Prostate gland (tissue), 2 donors: ENCODE measurements at regions not wholly inside any gene's neighbourhood (a gene's known extent, or its start where the extent isn't known, plus 50 kb on each side); places are given as distances from the start of the nearest gene placed in this dataset.

Experiments used
- DNase-seq: peaks from one replicate; pipeline ENCODE4 v3.0.0-alpha.2; 2019; ENCODE audit warnings: low spot score
- H3K27ac ChIP-seq, 2 donors: fragments of 200-600 bp; sonication (generic); 2 replicates each; pipeline ENCODE4 v1.5.1; 2017 to 2019
- H3K27me3 ChIP-seq: fragments of 200-600 bp; sonication (generic); replicated peaks from 2 replicates; pipeline ENCODE4 v1.5.1; 2019; ENCODE audit not compliant: insufficient read depth
- H3K36me3 ChIP-seq, 2 donors: fragments of 200-600 bp; sonication (generic); 1 replicate in 1 of 2; 2 replicates in 1 of 2; pipeline versions ENCODE4 v1.5.1 to v1.8.1; 2017 to 2019
- H3K4me1 ChIP-seq: fragments of 200-600 bp; sonication (generic); replicated peaks from 2 replicates; pipeline ENCODE4 v1.5.1; 2019
- H3K4me3 ChIP-seq, 2 donors: fragments of 200-600 bp; sonication (generic); 2 replicates each; pipeline ENCODE4 v1.5.1; 2017 to 2019
- H3K9me3 ChIP-seq: fragments of 200-600 bp; sonication (generic); 2 replicates; pipeline ENCODE4 v1.5.1; 2017
- CTCF ChIP-seq, 4 experiments: fragments of 200-600 bp in 2 of 4; fragments of 450-650 bp in 2 of 4; sonication (generic) in 2 of 4; IDR thresholded peaks; 1 replicate in 3 of 4; 2 replicates in 1 of 4; pipeline ENCODE4 v1.5.1; 2016 to 2019; ENCODE audit warnings: antibody characterized with exemption in 4 of 4, mild to moderate bottlenecking in 2 of 4, moderate library complexity in 2 of 4
- POLR2A ChIP-seq: fragments of 450-650 bp; IDR thresholded peaks from one replicate; pipeline ENCODE4 v1.6.1; 2016; ENCODE audit warnings: antibody characterized with exemption, mild to moderate bottlenecking
- POLR2AphosphoS5 ChIP-seq: sonication (generic); formaldehyde crosslinking; IDR thresholded peaks from one replicate; pipeline ENCODE4 v1.6.1; 2017; ENCODE audit warnings: antibody characterized with exemption
- WGBS: methylation state at CpG from one replicate; pipeline ENCODE4 v1.1.5; 2018; 5-methylcytosine and 5-hydroxymethylcytosine counted together
- intact Hi-C: fragments of 100-400 bp; cut with DNase I; formaldehyde crosslinking; loops from one replicate; pipeline ENCODE4 v1.14.2; 2022

GRCh38 chr11:29029452-29029851 lies 921.3 kb downstream of the METTL15 start:
- Histone ChIP-seq H3K9me3 (no peaks in the 10 kb centered on the region), H3K27me3 (no peaks in the 10 kb centered on the region), H3K36me3 (no peaks in the 10 kb centered on the region), H3K4me1 (no peaks in the 10 kb centered on the region), H3K27ac (no peak overlapping the region), H3K4me3 (no peak overlapping the region)
- no peak for TF ChIP-seq POLR2A
- no peak for TF ChIP-seq CTCF (IDR thresholded peaks at IDR 0.05)
- no peak for TF ChIP-seq POLR2AphosphoS5
- 80% methylated on average over 2 of the region's 2 CpGs for WGBS
- intact Hi-C loops: no loop called here
- DNase-seq: no peak

DNA sequence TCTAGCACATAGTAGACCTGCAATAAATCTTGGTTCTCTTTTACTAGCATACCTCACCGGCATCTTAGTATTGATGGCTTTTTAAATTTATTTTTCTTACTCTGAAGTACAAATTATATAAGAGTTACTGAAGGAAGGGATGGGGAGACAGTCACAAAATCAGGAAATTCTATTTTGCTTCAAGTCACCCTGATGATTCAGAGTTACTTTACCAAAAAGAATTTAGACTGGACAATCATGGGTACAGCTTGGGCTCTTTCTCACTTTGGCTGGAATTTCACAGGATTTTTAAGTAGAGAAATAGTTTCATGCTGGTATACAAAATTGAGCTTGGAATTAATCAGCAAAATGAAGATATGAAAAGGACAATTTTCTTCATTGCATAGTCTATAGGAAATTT lies 919.2 kb downstream of the METTL15 start:
- TF ChIP-seq POLR2A (no peak), CTCF (IDR thresholded peaks at IDR 0.05) (no peak), POLR2AphosphoS5 (no peak)
- no peaks in the 10 kb centered on the region for H3K27me3 ChIP-seq
- no peaks in the 10 kb centered on the region for H3K4me1 ChIP-seq
- intact Hi-C loops: no loop called here
- no peak for DNase-seq
- H3K4me3 ChIP-seq: no peak overlapping the region
- H3K27ac ChIP-seq: no peak overlapping the region
- H3K9me3 ChIP-seq: no peaks in the 10 kb centered on the region
- no peaks in the 10 kb centered on the region for H3K36me3 ChIP-seq
- 29% methylated on average over 1 of the region's 1 CpG for WGBS

GRCh38 chr11:29026286-29026685 lies 918.1 kb downstream of the METTL15 start:
- no peak overlapping the region for H3K27ac ChIP-seq
- H3K4me1 ChIP-seq: no peaks in the 10 kb centered on the region
- TF ChIP-seq CTCF (IDR thresholded peaks at IDR 0.05) (no peak), POLR2A (no peak), POLR2AphosphoS5 (no peak)
- H3K4me3 ChIP-seq: no peak overlapping the region
- intact Hi-C loops: no loop called here
- DNase-seq: no peak
- H3K9me3 ChIP-seq: no peaks in the 10 kb centered on the region
- H3K27me3 ChIP-seq: no peaks in the 10 kb centered on the region
- 92% methylated on average over 2 of the region's 2 CpGs for WGBS
- H3K36me3 ChIP-seq: no peaks in the 10 kb centered on the region

DNA sequence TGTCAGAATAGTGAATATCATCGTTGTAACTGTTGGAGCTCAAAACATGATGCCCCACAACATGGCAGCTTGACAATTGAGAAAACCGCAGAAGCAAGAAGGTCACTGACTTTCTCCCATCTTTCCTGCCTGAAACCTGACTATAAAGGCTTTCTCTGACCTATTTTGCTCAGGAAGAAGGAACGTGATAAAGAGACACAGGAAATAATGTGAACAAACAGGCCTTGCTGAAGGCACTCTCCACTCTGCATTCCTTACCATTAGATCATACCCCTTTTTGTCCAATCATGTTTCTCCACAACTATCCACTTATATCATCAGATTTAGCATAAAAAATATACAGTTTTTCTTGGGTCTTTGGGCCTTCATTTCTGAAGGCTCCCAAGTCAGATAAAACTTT lies 916.8 kb downstream of the METTL15 start:
- WGBS: 62% methylated on average over 3 of the region's 3 CpGs
- no peak for TF ChIP-seq POLR2A
- TF ChIP-seq POLR2AphosphoS5: no peak
- TF ChIP-seq CTCF (IDR thresholded peaks at IDR 0.05): no peak
- no peaks in the 10 kb centered on the region for H3K36me3 ChIP-seq

GRCh38 chr11:29024386-29024785 lies 916.2 kb downstream of the METTL15 start:
- TF ChIP-seq POLR2A (no peak), CTCF (IDR thresholded peaks at IDR 0.05) (no peak), POLR2AphosphoS5 (no peak)
- intact Hi-C loops: no loop called here
- no peaks in the 10 kb centered on the region for H3K9me3 ChIP-seq
- H3K27me3 ChIP-seq: no peaks in the 10 kb centered on the region
- DNase-seq: no peak
- H3K27ac ChIP-seq: no peak overlapping the region
- H3K36me3 ChIP-seq: no peaks in the 10 kb centered on the region
- WGBS: 92% methylated on average over 4 of the region's 4 CpGs
- no peaks in the 10 kb centered on the region for H3K4me1 ChIP-seq
- no peak overlapping the region for H3K4me3 ChIP-seq

More for the DNA sequence above, 916.8 kb downstream of the METTL15 start:
- Histone ChIP-seq H3K4me1 (no peaks in the 10 kb centered on the region), H3K4me3 (no peak overlapping the region), H3K27me3 (no peaks in the 10 kb centered on the region), H3K9me3 (no peaks in the 10 kb centered on the region), H3K27ac (no peak overlapping the region)
- intact Hi-C loops: no loop called here
- DNase-seq: no peak
